Hepatocyte (in vitro differentiated cells): ENCODE measurements at regions not wholly inside any gene's neighbourhood (a gene's known extent, or its start where the extent isn't known, plus 50 kb on each side); places are given as distances from the start of the nearest gene placed in this dataset.
A peak's percentile ranks its signal among the peaks of the same experiment; 100 is the strongest.

Source experiments
- DNase-seq: peaks from one replicate; pipeline ENCODE4 v3.0.0-alpha.2; 2016; ENCODE audit warnings: low spot score
- H2AFZ ChIP-seq: fragments of 200-600 bp; sonication (generic); 2 replicates; pipeline ENCODE4 v1.6.0; 2016; ENCODE audit warnings: antibody characterized with exemption, mild to moderate bottlenecking
- H3K27ac ChIP-seq: fragments of 200-600 bp; sonication (generic); 2 replicates; pipeline ENCODE4 v1.5.1; 2016; ENCODE audit warnings: mild to moderate bottlenecking
- H3K27me3 ChIP-seq: fragments of 200-600 bp; sonication (generic); 2 replicates; pipeline ENCODE4 v1.6.1; 2016
- H3K36me3 ChIP-seq: fragments of 200-600 bp; sonication (generic); replicated peaks from 2 replicates; pipeline ENCODE4 v1.5.1; 2016; ENCODE audit warnings: low read depth; ENCODE audit not compliant: insufficient read depth
- H3K4me1 ChIP-seq: fragments of 200-600 bp; sonication (generic); 2 replicates; pipeline ENCODE4 v1.5.1; 2016; ENCODE audit warnings: mild to moderate bottlenecking, moderate library complexity; ENCODE audit not compliant: insufficient read depth
- H3K4me2 ChIP-seq: fragments of 200-600 bp; sonication (generic); 2 replicates; pipeline ENCODE4 v1.6.0; 2016
- H3K4me3 ChIP-seq: fragments of 200-600 bp; sonication (generic); 2 replicates; pipeline ENCODE4 v1.5.1; 2016; ENCODE audit warnings: mild to moderate bottlenecking
- H3K79me2 ChIP-seq: fragments of 200-600 bp; sonication (generic); 2 replicates; pipeline ENCODE4 v1.6.0; 2017; ENCODE audit warnings: mild to moderate bottlenecking
- H3K9me2 ChIP-seq: fragments of 200-600 bp; sonication (generic); replicated peaks from 2 replicates; pipeline ENCODE4 v1.6.0; 2017; ENCODE audit warnings: mild to moderate bottlenecking; ENCODE audit not compliant: insufficient read depth
- H3K9me3 ChIP-seq: fragments of 200-600 bp; sonication (generic); 2 replicates; pipeline ENCODE4 v1.5.1; 2016; ENCODE audit warnings: low read depth, mild to moderate bottlenecking
- H4K20me1 ChIP-seq: fragments of 200-600 bp; sonication (generic); 2 replicates; pipeline ENCODE4 v1.6.0; 2016; ENCODE audit warnings: mild to moderate bottlenecking; ENCODE audit not compliant: insufficient read depth, poor library complexity, severe bottlenecking
- CTCF ChIP-seq: fragments of 200-600 bp; sonication (generic); IDR thresholded peaks from 2 replicates; pipeline ENCODE4 v1.5.1; 2016; ENCODE audit warnings: antibody characterized with exemption, mild to moderate bottlenecking; ENCODE audit not compliant: poor library complexity
- EZH2 ChIP-seq: fragments of 200-600 bp; sonication (generic); IDR thresholded peaks from 2 replicates; pipeline ENCODE4 v1.6.1; 2016; ENCODE audit warnings: antibody characterized with exemption, mild to moderate bottlenecking, borderline replicate concordance
- EZH2phosphoT487 ChIP-seq: fragments of 200-600 bp; sonication (generic); IDR thresholded peaks from one replicate; pipeline ENCODE4 v1.6.1; 2018; ENCODE audit warnings: antibody characterized with exemption, mild to moderate bottlenecking, low read depth, moderate library complexity; ENCODE audit not compliant: unreplicated experiment, severe bottlenecking
- WGBS: methylation state at CpG from one replicate; pipeline ENCODE4 v1.1.6; 2016; ENCODE audit warnings: low lambda C conversion rate; ENCODE audit errors: missing lambda C conversion rate; 5-methylcytosine and 5-hydroxymethylcytosine counted together

GRCh38 chr7:46320956-46321355 is 399.9 kb upstream of the IGFBP3 start:
- Histone ChIP-seq H4K20me1 (no peaks in the 10 kb centered on the region), H3K79me2 (no peaks in the 10 kb centered on the region), H3K27ac (peak overlapping the region; percentile 86), H2AFZ (no peak overlapping the region), H3K9me3 (no peaks in the 10 kb centered on the region), H3K9me2 (no peaks in the 10 kb centered on the region), H3K4me2 (no peak overlapping the region), H3K36me3 (no peaks in the 10 kb centered on the region), H3K27me3 (no peaks in the 10 kb centered on the region), H3K4me3 (no peak overlapping the region), H3K4me1 (no peaks in the 10 kb centered on the region)
- TF ChIP-seq CTCF: no peak
- no peak for TF ChIP-seq EZH2phosphoT487
- no peak for TF ChIP-seq EZH2
- no peak for DNase-seq
- 75% methylated on average over 3 of the region's 3 CpGs for WGBS

- H3K27me3 ChIP-seq: no peaks in the 10 kb centered on the region
- H3K79me2 ChIP-seq: no peaks in the 10 kb centered on the region
- H2AFZ ChIP-seq: no peak overlapping the region
- no peaks in the 10 kb centered on the region for H3K4me1 ChIP-seq
- WGBS: 85% methylated on average over 3 of the region's 3 CpGs
- H3K36me3 ChIP-seq: no peaks in the 10 kb centered on the region
- no peaks in the 10 kb centered on the region for H3K9me2 ChIP-seq
- DNase-seq: no peak
- H3K4me2 ChIP-seq: no peak overlapping the region
- no peaks in the 10 kb centered on the region for H4K20me1 ChIP-seq
- peak overlapping the region; percentile 41 for H3K27ac ChIP-seq
- no peak overlapping the region for H3K4me3 ChIP-seq
- TF ChIP-seq EZH2 (no peak), EZH2phosphoT487 (no peak), CTCF (no peak)
- no peaks in the 10 kb centered on the region for H3K9me3 ChIP-seq
Measured at GRCh38 chr7:46319841-46320240, 398.8 kb upstream of the IGFBP3 start.

GRCh38 chr7:46318276-46318675 is 397.2 kb upstream of the IGFBP3 start:
- Histone ChIP-seq H3K4me3 (no peak overlapping the region), H3K4me1 (no peaks in the 10 kb centered on the region), H2AFZ (no peak overlapping the region), H3K27me3 (no peaks in the 10 kb centered on the region), H4K20me1 (no peaks in the 10 kb centered on the region), H3K79me2 (no peaks in the 10 kb centered on the region), H3K36me3 (no peaks in the 10 kb centered on the region), H3K9me2 (no peaks in the 10 kb centered on the region), H3K9me3 (no peaks in the 10 kb centered on the region), H3K4me2 (no peak overlapping the region), H3K27ac (no peak overlapping the region)
- TF ChIP-seq CTCF (no peak), EZH2 (no peak), EZH2phosphoT487 (no peak)
- no peak for DNase-seq
- WGBS: 94% methylated on average over 3 of the region's 3 CpGs

GRCh38 chr7:46317256-46317655 is 396.2 kb upstream of the IGFBP3 start:
- H3K27ac ChIP-seq: no peak overlapping the region
- TF ChIP-seq EZH2phosphoT487 (no peak), CTCF (no peak), EZH2 (no peak)
- WGBS: 89% methylated on average over 6 of the region's 6 CpGs

More at GRCh38 chr7:46317256-46317655, 396.2 kb upstream of the IGFBP3 start:
- Histone ChIP-seq H3K9me3 (no peaks in the 10 kb centered on the region), H3K4me1 (no peaks in the 10 kb centered on the region), H3K4me2 (no peak overlapping the region), H4K20me1 (no peaks in the 10 kb centered on the region), H2AFZ (no peak overlapping the region), H3K4me3 (no peak overlapping the region), H3K27me3 (no peaks in the 10 kb centered on the region), H3K9me2 (no peaks in the 10 kb centered on the region), H3K36me3 (no peaks in the 10 kb centered on the region), H3K79me2 (no peaks in the 10 kb centered on the region)
- DNase-seq: no peak
